ENCODE measurements at regions not wholly inside any gene's neighbourhood (a gene's known extent, or its start where the extent isn't known, plus 50 kb on each side); places are given as distances from the start of the nearest gene placed in this dataset.

DNA sequence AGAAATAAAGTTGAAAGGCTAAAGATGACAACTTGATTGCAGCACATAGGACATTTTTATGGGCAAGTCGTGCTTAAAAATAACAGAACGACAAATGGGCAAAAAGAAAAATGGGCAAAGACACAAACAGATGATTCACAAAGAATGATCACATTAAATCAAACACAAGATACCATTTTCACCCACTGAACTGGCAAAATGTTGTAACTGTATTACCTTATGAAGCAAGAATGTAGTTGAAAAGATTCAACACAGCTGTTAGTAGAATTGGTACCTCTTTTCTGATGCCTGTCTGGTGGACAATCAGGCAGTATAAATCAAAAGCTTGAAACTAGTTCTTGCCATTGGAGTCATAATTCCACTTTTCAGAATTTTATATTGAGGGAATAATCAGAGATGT is 81.0 kb upstream of the PALM2AKAP2 start:
- intact Hi-C loops (cut with DNase I) = no loop called here
- no peaks in the 10 kb centered on the region for H3K9me3 ChIP-seq
- TF ChIP-seq, protein P1, sequence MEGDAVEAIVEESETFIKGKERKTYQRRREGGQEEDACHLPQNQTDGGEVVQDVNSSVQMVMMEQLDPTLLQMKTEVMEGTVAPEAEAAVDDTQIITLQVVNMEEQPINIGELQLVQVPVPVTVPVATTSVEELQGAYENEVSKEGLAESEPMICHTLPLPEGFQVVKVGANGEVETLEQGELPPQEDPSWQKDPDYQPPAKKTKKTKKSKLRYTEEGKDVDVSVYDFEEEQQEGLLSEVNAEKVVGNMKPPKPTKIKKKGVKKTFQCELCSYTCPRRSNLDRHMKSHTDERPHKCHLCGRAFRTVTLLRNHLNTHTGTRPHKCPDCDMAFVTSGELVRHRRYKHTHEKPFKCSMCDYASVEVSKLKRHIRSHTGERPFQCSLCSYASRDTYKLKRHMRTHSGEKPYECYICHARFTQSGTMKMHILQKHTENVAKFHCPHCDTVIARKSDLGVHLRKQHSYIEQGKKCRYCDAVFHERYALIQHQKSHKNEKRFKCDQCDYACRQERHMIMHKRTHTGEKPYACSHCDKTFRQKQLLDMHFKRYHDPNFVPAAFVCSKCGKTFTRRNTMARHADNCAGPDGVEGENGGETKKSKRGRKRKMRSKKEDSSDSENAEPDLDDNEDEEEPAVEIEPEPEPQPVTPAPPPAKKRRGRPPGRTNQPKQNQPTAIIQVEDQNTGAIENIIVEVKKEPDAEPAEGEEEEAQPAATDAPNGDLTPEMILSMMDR (IDR thresholded peaks at IDR 0.05) = no peak

GRCh38 chr9:109704546-109704945 is 75.5 kb upstream of the PALM2AKAP2 start:
- Histone ChIP-seq H3K27me3 (no peaks in the 10 kb centered on the region), H3K4me1 (peaks cover 15 to 18% of the 10 kb centered on the region in 2 donors), H3K4me3 (no peak overlapping the region), H3K36me3 (no peaks in the 10 kb centered on the region), H3K9me3 (no peaks in the 10 kb centered on the region), H3K27ac (peak overlapping the region in 1 of 2 donors; percentile 55)
- intact Hi-C loops (cut with DNase I) = loop anchor here (10.0 kb wide), 2 partner anchors 190 to 420 kb away; no protein-coding TSS in a partner anchor
- DNase-seq (ENCODE audit: low spot score in 2 of 2) = no peak
- TF ChIP-seq, protein P1 (IDR thresholded peaks at IDR 0.05) = no peak

More for the DNA sequence above, 81.0 kb upstream of the PALM2AKAP2 start:
- Histone ChIP-seq H3K4me3 (no peak overlapping the region), H3K27me3 (no peaks in the 10 kb centered on the region), H3K4me1 (no peaks in the 10 kb centered on the region), H3K27ac (no peak overlapping the region), H3K36me3 (no peaks in the 10 kb centered on the region)
- DNase-seq (ENCODE audit: low spot score in 2 of 2) = no peak

- H3K9me3 ChIP-seq = no peaks in the 10 kb centered on the region
- H3K4me1 ChIP-seq = peaks cover 15 to 27% of the 10 kb centered on the region in 2 donors
- intact Hi-C loops (cut with DNase I) = loop anchor here (5.0 to 10.0 kb wide), 3 partner anchors 53 to 419 kb away; no protein-coding TSS in a partner anchor
- TF ChIP-seq, protein P1 (IDR thresholded peaks at IDR 0.05) = no peak
- no peak overlapping the region for H3K4me3 ChIP-seq
- H3K27ac ChIP-seq = peak overlapping the region in 1 of 2 donors; percentile 55
- H3K27me3 ChIP-seq = no peaks in the 10 kb centered on the region
- DNase-seq (ENCODE audit: low spot score in 2 of 2) = no peak
- no peaks in the 10 kb centered on the region for H3K36me3 ChIP-seq
Observed at GRCh38 chr9:109705515-109705914, 74.5 kb upstream of the PALM2AKAP2 start.

GRCh38 chr9:109707355-109707754 is 72.6 kb upstream of the PALM2AKAP2 start:
- Histone ChIP-seq H3K4me3 (no peak overlapping the region), H3K36me3 (no peaks in the 10 kb centered on the region), H3K27ac (peak overlapping the region; percentile 68 to 87), H3K9me3 (no peaks in the 10 kb centered on the region), H3K27me3 (no peaks in the 10 kb centered on the region), H3K4me1 (peaks cover 15 to 27% of the 10 kb centered on the region in 2 donors)
- TF ChIP-seq, protein P1 (IDR thresholded peaks at IDR 0.05) = no peak
- intact Hi-C loops (cut with DNase I) = loop anchor here (5.0 to 10.0 kb wide), 3 partner anchors 55 to 417 kb away; no protein-coding TSS in a partner anchor
- peak in 1 of 2 donors; percentile 86 for DNase-seq (ENCODE audit: low spot score in 2 of 2)

DNA sequence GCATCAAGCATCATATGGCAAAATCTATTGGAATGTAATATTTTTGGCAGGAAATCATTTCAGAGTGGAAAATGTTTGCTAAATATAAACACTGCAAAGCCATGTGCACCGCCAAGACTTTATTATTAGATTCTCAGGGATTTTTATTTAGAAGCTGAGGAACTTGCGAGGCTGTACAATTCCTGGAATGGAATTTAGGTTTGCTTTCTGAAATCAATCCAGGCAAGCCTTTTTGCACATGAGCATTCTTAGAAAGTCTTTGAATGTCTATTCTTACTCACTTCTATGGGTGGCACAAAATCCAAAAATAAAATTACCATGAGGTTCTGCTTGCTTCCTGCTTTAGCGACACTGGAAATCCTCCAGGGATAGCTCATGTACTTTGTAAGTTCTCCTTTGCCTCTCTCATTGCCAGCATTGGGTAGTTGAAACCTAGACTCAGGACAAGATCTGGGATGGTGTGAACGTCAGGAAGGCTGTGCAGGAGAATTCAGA is 71.5 kb upstream of the PALM2AKAP2 start:
- H3K27ac ChIP-seq = peak overlapping the region; percentile 74 to 87

More for the DNA sequence above, 71.5 kb upstream of the PALM2AKAP2 start:
- Histone ChIP-seq H3K9me3 (no peaks in the 10 kb centered on the region), H3K4me3 (no peak overlapping the region), H3K36me3 (no peaks in the 10 kb centered on the region), H3K4me1 (peaks cover 15 to 27% of the 10 kb centered on the region in 2 donors), H3K27me3 (no peaks in the 10 kb centered on the region)
- intact Hi-C loops (cut with DNase I) = loop anchor here (1.0 to 10.0 kb wide), 6 partner anchors 36 to 416 kb away; no protein-coding TSS in a partner anchor
- peak in 1 of 2 donors; percentile 78 for DNase-seq (ENCODE audit: low spot score in 2 of 2)
- TF ChIP-seq, protein P1 (IDR thresholded peaks at IDR 0.05) = no peak

Data from ascending aorta (tissue), 2 donors.